CD4-positive, alpha-beta memory T cell (primary cell): ENCODE measurements at regions not wholly inside any gene's neighbourhood (a gene's known extent, or its start where the extent isn't known, plus 50 kb on each side); places are given as distances from the start of the nearest gene placed in this dataset.
"Not testable (repeated sequence)": the region's sequence is repeated elsewhere in the genome, so short reads cannot be mapped to it uniquely, and the experiment has no call there.

Experiments
- CTCF ChIA-PET: fragments of 350-600 bp; sonication (Branson Sonifier 250); formaldehyde crosslinking; loops from one replicate; lab custom pipeline; 2021; ENCODE audit warnings: inconsistent platforms; ENCODE audit not compliant: partially characterized antibody; lab: Charles Lee
- POLR2A ChIA-PET: fragments of 350-600 bp; sonication (Branson Sonifier 250); formaldehyde crosslinking; loops from one replicate; lab custom pipeline; 2021; ENCODE audit not compliant: partially characterized antibody; lab: Charles Lee
- DNase-seq, 5 donors: peaks; one replicate each; pipeline versions ENCODE4 v3.0.0 to v3.0.0-alpha.2; 2020 to 2022; ENCODE audit warnings: mixed read lengths in 1 of 5
- H3K27ac ChIP-seq: one replicate; pipeline ENCODE4 v1.7.0; 2013; ENCODE audit warnings: low read depth, low read length
- H3K27me3 ChIP-seq: 2 replicates; pipeline ENCODE4 v1.7.0; 2013; ENCODE audit warnings: mild to moderate bottlenecking, low read length, moderate library complexity; ENCODE audit not compliant: insufficient read depth
- H3K36me3 ChIP-seq: 2 replicates; pipeline ENCODE4 v1.7.0; 2013; ENCODE audit warnings: mild to moderate bottlenecking, low read length, moderate library complexity; ENCODE audit not compliant: insufficient read depth
- H3K4me1 ChIP-seq: 2 replicates; pipeline ENCODE4 v1.7.0; 2013; ENCODE audit warnings: mild to moderate bottlenecking, low read length, moderate library complexity; ENCODE audit not compliant: insufficient read depth
- H3K4me3 ChIP-seq, 2 donors: one replicate each; pipeline ENCODE4 v1.7.0; 2013; ENCODE audit warnings: low read length in 2 of 2, mild to moderate bottlenecking in 1 of 2
- H3K9me3 ChIP-seq, 2 donors: one replicate each; pipeline ENCODE4 v1.7.0; 2013; ENCODE audit warnings: low read length in 2 of 2, control low read depth in 1 of 2; ENCODE audit not compliant: control insufficient read depth in 1 of 2
- H3K27ac Mint-ChIP-seq, 7 donors: one replicate each; pipeline ENCODE4 v1.8.0; 2020 to 2021; ENCODE audit warnings: mixed read lengths in 7 of 7, mild to moderate bottlenecking in 6 of 7, inconsistent platforms in 3 of 7, moderate library complexity in 3 of 7
- H3K27me3 Mint-ChIP-seq, 2 donors: one replicate each; pipeline ENCODE4 v1.8.0; 2020 to 2021; ENCODE audit warnings: mixed read lengths in 2 of 2
- H3K36me3 Mint-ChIP-seq, 2 donors: one replicate each; pipeline ENCODE4 v1.8.0; 2020 to 2021; ENCODE audit warnings: mixed read lengths in 2 of 2, inconsistent platforms in 1 of 2, mild to moderate bottlenecking in 1 of 2
- H3K4me1 Mint-ChIP-seq, 4 donors: one replicate each; pipeline ENCODE4 v1.8.0; 2020 to 2021; ENCODE audit warnings: mixed read lengths in 4 of 4, mild to moderate bottlenecking in 1 of 4
- H3K4me3 Mint-ChIP-seq, 8 donors: one replicate each; pipeline ENCODE4 v1.8.0; 2020 to 2021; ENCODE audit warnings: mixed read lengths in 8 of 8, mild to moderate bottlenecking in 7 of 8, moderate library complexity in 6 of 8, inconsistent platforms in 3 of 8
- H3K9me3 Mint-ChIP-seq, 8 donors: one replicate each; pipeline ENCODE4 v1.8.0; 2020 to 2021; ENCODE audit warnings: mixed read lengths in 8 of 8, mild to moderate bottlenecking in 5 of 8, inconsistent platforms in 3 of 8, moderate library complexity in 1 of 8
- intact Hi-C: fragments of 100-400 bp; cut with micrococcal nuclease; formaldehyde crosslinking; loops from one replicate; pipeline ENCODE4 v1.15.1; 2023

GRCh38 chr9:71608021-71608420 lies 160.3 kb downstream of the CEMIP2 start:
- intact Hi-C loops: loop anchor here (10.0 kb wide), 1 partner anchor 323 kb away; no protein-coding TSS in a partner anchor
- H3K27ac Mint-ChIP-seq: no peak overlapping the region

GRCh38 chr9:71607461-71607881 lies 160.8 kb downstream of the CEMIP2 start:
- Histone ChIP-seq H3K27ac (no peak overlapping the region), H3K36me3 (no peaks in the 10 kb centered on the region), H3K9me3 (no peaks in the 10 kb centered on the region), H3K4me1 (no peaks in the 10 kb centered on the region), H3K27me3 (no peaks in the 10 kb centered on the region), H3K4me3 (no peak overlapping the region)
- POLR2A ChIA-PET: no interaction called here
- peaks cover 0 to 1% of the 10 kb centered on the region in 2 donors for H3K27me3 Mint-ChIP-seq
- CTCF ChIA-PET: interaction anchor here (4.6 kb wide), 1 partner anchor 161 kb away, joined by 71 read pairs; the partner anchor contains the start of gene CEMIP2
- no peak overlapping the region for H3K27ac Mint-ChIP-seq
- DNase-seq: no peak
- H3K4me3 Mint-ChIP-seq: no peak overlapping the region
- H3K36me3 Mint-ChIP-seq: no peaks in the 10 kb centered on the region
- peaks cover 0 to 7% (median 3%) of the 10 kb centered on the region in 8 donors for H3K9me3 Mint-ChIP-seq
- H3K4me1 Mint-ChIP-seq: no peaks in the 10 kb centered on the region
- intact Hi-C loops: loop anchor here (10.0 kb wide), 1 partner anchor 323 kb away; no protein-coding TSS in a partner anchor

More at GRCh38 chr9:71608021-71608420, 160.3 kb downstream of the CEMIP2 start:
- Mint-ChIP-seq H3K4me3 (no peak overlapping the region), H3K27me3 (peaks cover 0 to 1% of the 10 kb centered on the region in 2 donors), H3K9me3 (peaks cover 0 to 7% (median 3%) of the 10 kb centered on the region in 8 donors), H3K36me3 (no peaks in the 10 kb centered on the region), H3K4me1 (no peaks in the 10 kb centered on the region)
- ChIA-PET POLR2A (no interaction called here), CTCF (no interaction called here)
- Histone ChIP-seq H3K4me3 (no peak overlapping the region), H3K27ac (no peak overlapping the region), H3K36me3 (no peaks in the 10 kb centered on the region), H3K4me1 (no peaks in the 10 kb centered on the region), H3K27me3 (no peaks in the 10 kb centered on the region), H3K9me3 (no peaks in the 10 kb centered on the region)
- DNase-seq: no peak

DNA sequence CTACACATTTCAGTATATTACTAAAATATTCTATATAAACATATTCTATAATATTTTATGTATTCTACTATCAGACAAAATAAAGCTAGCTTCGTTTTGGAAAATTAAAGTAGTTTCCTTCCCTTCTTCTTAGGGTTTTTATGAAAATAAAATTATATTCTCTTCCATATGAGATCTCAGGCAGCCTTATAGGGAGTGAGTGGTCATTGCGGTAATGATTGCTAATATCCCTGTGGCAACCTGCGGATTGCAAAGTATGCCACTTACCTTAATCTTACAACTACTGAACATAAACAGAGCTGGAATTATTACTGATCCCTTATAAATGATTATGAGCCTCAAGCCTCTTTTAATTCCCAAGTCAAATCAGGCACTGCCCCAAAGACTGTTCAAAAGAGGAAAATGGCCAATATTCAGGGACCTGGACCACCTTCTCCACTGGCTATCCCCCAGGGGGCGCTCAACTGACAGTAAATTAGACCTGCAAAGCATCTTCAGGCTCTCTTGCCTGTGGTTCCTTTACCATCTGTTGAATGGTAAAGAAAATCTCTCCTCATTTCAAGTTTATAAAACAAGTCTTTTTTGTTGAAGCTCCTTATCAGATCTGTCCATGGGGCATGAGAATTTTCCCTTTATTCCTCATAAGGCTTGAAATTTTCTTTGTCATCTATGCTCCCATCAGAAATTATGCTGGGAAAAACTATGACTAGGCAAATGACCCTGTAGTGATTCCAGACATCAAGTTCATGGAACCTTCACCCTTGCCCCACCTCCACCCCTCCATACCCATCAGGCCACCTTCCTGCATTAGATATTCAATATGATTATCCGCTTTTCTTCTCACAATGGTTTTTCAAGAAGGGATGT lies 163.9 kb downstream of the CEMIP2 start:
- H3K27ac Mint-ChIP-seq: no peak overlapping the region
- intact Hi-C loops: loop anchor here (1.0 to 10.0 kb wide), 7 partner anchors 112 to 668 kb away; partner anchors contain the start of genes ABHD17B and C9orf85
- Histone ChIP-seq H3K9me3 (no peaks in the 10 kb centered on the region), H3K27ac (no peak overlapping the region), H3K27me3 (no peaks in the 10 kb centered on the region), H3K4me1 (no peaks in the 10 kb centered on the region), H3K4me3 (no peak overlapping the region), H3K36me3 (no peaks in the 10 kb centered on the region)
- DNase-seq: peak; percentile 73 to 79 (median 75)
- no peaks in the 10 kb centered on the region for H3K4me1 Mint-ChIP-seq
- no peaks in the 10 kb centered on the region for H3K9me3 Mint-ChIP-seq
- no peaks in the 10 kb centered on the region for H3K27me3 Mint-ChIP-seq
- H3K36me3 Mint-ChIP-seq: no peaks in the 10 kb centered on the region
- CTCF ChIA-PET: interaction anchor here (0.6 to 5.1 kb wide), 46 partner anchors 9 to 667 kb away, joined by 3 to 71 read pairs (median 4); partner anchors contain the start of genes ABHD17B, C9orf85 and CEMIP2
- H3K4me3 Mint-ChIP-seq: no peak overlapping the region
- POLR2A ChIA-PET: interaction anchor here (0.5 to 1.5 kb wide), 2 partner anchors 159 to 420 kb away, joined by 3 to 4 read pairs; no protein-coding TSS in a partner anchor

DNA sequence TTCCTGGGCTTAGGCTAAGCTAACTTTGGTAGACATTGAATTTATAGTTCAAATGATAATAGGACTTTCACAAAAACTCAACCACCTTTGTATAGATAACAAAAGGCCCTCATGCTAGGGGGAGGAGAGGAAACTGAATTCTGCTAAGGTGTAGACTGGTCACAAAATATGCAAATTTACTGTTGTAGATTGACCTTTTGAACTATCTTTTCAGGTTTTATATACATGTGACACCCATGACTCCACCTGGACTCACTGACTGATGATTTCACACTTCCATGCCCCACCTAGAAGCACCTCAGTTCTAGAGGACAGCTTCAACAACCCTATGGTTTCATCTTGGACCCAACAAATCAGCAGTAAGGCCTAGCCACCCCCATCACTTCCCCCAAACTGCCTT lies 165.7 kb downstream of the CEMIP2 start:
- Histone ChIP-seq H3K4me3 (no peak overlapping the region), H3K27me3 (no peaks in the 10 kb centered on the region), H3K27ac (no peak overlapping the region), H3K9me3 (no peaks in the 10 kb centered on the region), H3K36me3 (no peaks in the 10 kb centered on the region), H3K4me1 (no peaks in the 10 kb centered on the region)
- Mint-ChIP-seq H3K27me3 (no peaks in the 10 kb centered on the region), H3K4me3 (no peak overlapping the region), H3K36me3 (no peaks in the 10 kb centered on the region), H3K27ac (no peak overlapping the region), H3K9me3 (no peaks in the 10 kb centered on the region), H3K4me1 (no peaks in the 10 kb centered on the region)
- ChIA-PET CTCF (interaction anchor here (1.9 to 5.1 kb wide), 7 partner anchors 9 to 423 kb away, joined by 4 to 71 read pairs (median 31); partner anchors contain the start of gene CEMIP2), POLR2A (interaction anchor here (1.0 kb wide), 1 partner anchor 166 kb away, joined by 3 read pairs; no protein-coding TSS in a partner anchor)
- DNase-seq: no peak
- intact Hi-C loops: loop anchor here (5.0 to 10.0 kb wide), 2 partner anchors 310 to 318 kb away; partner anchors contain the start of genes ABHD17B and C9orf85

GRCh38 chr9:71595762-71596161 lies 172.6 kb downstream of the CEMIP2 start:
- H3K4me3 ChIP-seq, H3K4me3 Mint-ChIP-seq, H3K27ac Mint-ChIP-seq, POLR2A ChIA-PET, CTCF ChIA-PET, DNase-seq, H3K27me3 ChIP-seq, intact Hi-C loops, H3K9me3 Mint-ChIP-seq, H3K36me3 ChIP-seq, H3K4me1 ChIP-seq, H3K9me3 ChIP-seq, H3K36me3 Mint-ChIP-seq, H3K27ac ChIP-seq, H3K4me1 Mint-ChIP-seq: not testable (repeated sequence)
- H3K27me3 Mint-ChIP-seq: peaks cover 11 to 13% of the 10 kb centered on the region in 2 donors

- CTCF ChIA-PET: no interaction called here
- H3K27me3 Mint-ChIP-seq: peaks cover 11 to 13% of the 10 kb centered on the region in 2 donors
- no peak overlapping the region for H3K27ac ChIP-seq
- no peaks in the 10 kb centered on the region for H3K36me3 ChIP-seq
- H3K36me3 Mint-ChIP-seq: no peaks in the 10 kb centered on the region
- no peak overlapping the region for H3K4me3 Mint-ChIP-seq
- H3K4me1 ChIP-seq: no peaks in the 10 kb centered on the region
- H3K4me1 Mint-ChIP-seq: no peaks in the 10 kb centered on the region
- no peak overlapping the region for H3K4me3 ChIP-seq
- H3K27ac Mint-ChIP-seq: no peak overlapping the region
- peaks cover 0 to 5% (median 0%) of the 10 kb centered on the region in 8 donors for H3K9me3 Mint-ChIP-seq
- POLR2A ChIA-PET: no interaction called here
- no peak for DNase-seq
- intact Hi-C loops: no loop called here
- H3K9me3 ChIP-seq: no peaks in the 10 kb centered on the region
- no peaks in the 10 kb centered on the region for H3K27me3 ChIP-seq
Measured at GRCh38 chr9:71594541-71594940, 173.8 kb downstream of the CEMIP2 start.

DNA sequence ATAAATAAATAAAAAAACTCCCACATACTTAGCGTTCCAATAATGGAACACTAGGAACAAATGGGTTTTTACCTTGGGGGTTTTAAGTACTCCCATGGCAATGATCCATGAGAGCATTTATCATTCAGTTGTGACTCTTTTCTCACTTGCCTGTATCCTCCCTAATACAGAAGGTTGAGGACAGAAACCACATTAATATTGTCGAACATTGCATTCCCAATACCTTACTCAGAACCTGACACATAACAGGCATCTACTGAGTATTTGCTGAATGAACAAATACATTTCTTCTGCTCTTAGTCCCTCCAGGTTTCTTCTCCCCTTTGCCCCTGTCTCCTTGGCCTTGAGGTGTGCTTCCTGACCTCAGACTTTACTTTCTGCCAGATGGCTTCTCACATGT lies 175.9 kb downstream of the CEMIP2 start:
- H3K27ac ChIP-seq: no peak overlapping the region
- no peak overlapping the region for H3K4me3 ChIP-seq
- Mint-ChIP-seq H3K4me3 (no peak overlapping the region), H3K4me1 (no peaks in the 10 kb centered on the region), H3K27ac (no peak overlapping the region), H3K9me3 (peaks cover 0 to 5% (median 0%) of the 10 kb centered on the region in 8 donors), H3K36me3 (no peaks in the 10 kb centered on the region), H3K27me3 (peaks cover 11 to 16% of the 10 kb centered on the region in 2 donors)
- no peaks in the 10 kb centered on the region for H3K36me3 ChIP-seq
- H3K4me1 ChIP-seq: no peaks in the 10 kb centered on the region
- H3K9me3 ChIP-seq: no peaks in the 10 kb centered on the region
- H3K27me3 ChIP-seq: no peaks in the 10 kb centered on the region
- intact Hi-C loops: no loop called here
- POLR2A ChIA-PET: no interaction called here
- no peak for DNase-seq
- CTCF ChIA-PET: no interaction called here
